ENCODE measurements at regions not wholly inside any gene's neighbourhood (a gene's known extent, or its start where the extent isn't known, plus 50 kb on each side); places are given as distances from the start of the nearest gene placed in this dataset.

- CTCF ChIA-PET, result no interaction called here
- no peak for DNase-seq (ENCODE audit: extremely low spot score)
- TF ChIP-seq CTCF (IDR thresholded peaks at IDR 0.05; ENCODE audit: control extremely low read depth, extremely low read depth, low read depth, missing control alignments), result no peak
- POLR2A ChIA-PET, result no interaction called here
These were observed 276.9 kb upstream of the ERBB4 start for GRCh38 chr2:212815453-212815852.

- no peak for DNase-seq (ENCODE audit: extremely low spot score)
- ChIA-PET CTCF (no interaction called here), POLR2A (no interaction called here)
- no peak for TF ChIP-seq CTCF (IDR thresholded peaks at IDR 0.05; ENCODE audit: control extremely low read depth, extremely low read depth, low read depth, missing control alignments)
These were observed 276.3 kb upstream of the ERBB4 start for GRCh38 chr2:212814941-212815340.

DNA sequence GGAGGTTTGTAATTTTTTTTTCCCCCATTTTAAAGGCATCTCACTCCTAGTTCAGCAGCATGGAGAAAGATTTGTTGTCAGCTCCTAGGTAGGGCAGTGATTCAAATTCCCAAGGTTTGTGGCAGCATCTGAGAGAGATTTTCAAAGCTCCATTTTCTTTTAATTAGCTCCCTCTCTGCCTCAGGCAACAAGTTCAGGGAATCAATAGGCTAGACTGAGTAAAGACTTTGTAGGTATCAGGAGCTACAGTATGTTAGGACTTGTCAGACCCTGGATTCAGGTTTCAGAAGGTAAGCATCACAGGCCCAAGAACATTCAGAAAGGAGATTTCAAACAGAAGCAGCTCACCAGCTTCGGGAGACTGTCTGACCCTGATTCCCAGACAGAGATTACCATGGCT is 273.3 kb upstream of the ERBB4 start:
- no peak for DNase-seq (ENCODE audit: extremely low spot score)
- ChIA-PET CTCF (interaction anchor here (0.8 to 1.2 kb wide), 3 partner anchors 10 to 16 kb away, joined by 3 to 5 read pairs (median 4); no protein-coding TSS in a partner anchor), POLR2A (no interaction called here)
- no peak for TF ChIP-seq CTCF (IDR thresholded peaks at IDR 0.05; ENCODE audit: control extremely low read depth, extremely low read depth, low read depth, missing control alignments)

DNA sequence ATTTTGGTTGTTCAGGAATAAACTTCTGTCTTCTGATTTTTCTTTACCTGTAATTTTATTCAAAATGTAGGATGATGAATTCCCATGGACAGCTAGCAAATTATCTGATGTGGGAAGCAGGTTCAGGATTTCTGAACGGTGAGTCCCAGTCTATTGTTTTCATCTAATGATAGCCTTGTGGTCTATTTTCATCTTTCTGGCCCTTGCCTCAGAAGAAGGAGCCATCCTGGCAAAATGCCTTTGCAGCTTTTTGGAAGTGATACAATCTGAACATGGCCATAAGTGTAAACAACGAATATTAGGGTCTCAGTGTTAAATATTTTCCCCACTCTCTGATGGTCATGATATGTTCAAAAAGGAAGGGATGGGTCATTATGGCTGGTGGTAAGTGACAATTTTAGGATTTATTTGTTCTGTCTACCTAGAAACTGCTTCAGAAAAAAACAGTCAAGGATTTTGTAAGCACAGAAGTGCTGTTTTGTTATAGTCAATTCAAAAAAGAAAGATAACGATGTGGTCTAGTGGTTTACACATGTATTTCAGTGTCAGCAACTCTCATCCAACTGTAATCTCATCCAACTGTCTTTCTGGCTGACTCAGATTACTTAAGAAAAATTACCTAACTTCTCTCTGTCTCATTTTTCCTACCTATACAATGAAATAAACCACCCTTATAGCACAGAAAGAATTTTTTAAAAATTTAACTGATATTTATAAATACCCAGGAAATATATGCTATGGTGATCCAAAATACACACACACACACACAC is 272.6 kb upstream of the ERBB4 start:
- no peak for TF ChIP-seq CTCF (IDR thresholded peaks at IDR 0.05; ENCODE audit: control extremely low read depth, extremely low read depth, low read depth, missing control alignments)
- POLR2A ChIA-PET, result no interaction called here
- CTCF ChIA-PET, result interaction anchor here (1.2 to 1.3 kb wide), 2 partner anchors 11 to 30 kb away, joined by 3 to 4 read pairs; no protein-coding TSS in a partner anchor
- no peak for DNase-seq (ENCODE audit: extremely low spot score)

- CTCF ChIA-PET, result interaction anchor here (1.6 to 6.0 kb wide), 2 partner anchors 15 to 20 kb away, joined by 5 to 26 read pairs; no protein-coding TSS in a partner anchor
These were observed 259.0 kb upstream of the ERBB4 start for GRCh38 chr2:212797484-212798205.

More at GRCh38 chr2:212797484-212798205, 259.0 kb upstream of the ERBB4 start:
- DNase-seq (ENCODE audit: extremely low spot score), result no peak
- TF ChIP-seq CTCF (IDR thresholded peaks at IDR 0.05; ENCODE audit: control extremely low read depth, extremely low read depth, low read depth, missing control alignments), result no peak
- POLR2A ChIA-PET, result no interaction called here
